ENCODE measurements at regions not wholly inside any gene's neighbourhood (a gene's known extent, or its start where the extent isn't known, plus 50 kb on each side); places are given as distances from the start of the nearest gene placed in this dataset.

DNA sequence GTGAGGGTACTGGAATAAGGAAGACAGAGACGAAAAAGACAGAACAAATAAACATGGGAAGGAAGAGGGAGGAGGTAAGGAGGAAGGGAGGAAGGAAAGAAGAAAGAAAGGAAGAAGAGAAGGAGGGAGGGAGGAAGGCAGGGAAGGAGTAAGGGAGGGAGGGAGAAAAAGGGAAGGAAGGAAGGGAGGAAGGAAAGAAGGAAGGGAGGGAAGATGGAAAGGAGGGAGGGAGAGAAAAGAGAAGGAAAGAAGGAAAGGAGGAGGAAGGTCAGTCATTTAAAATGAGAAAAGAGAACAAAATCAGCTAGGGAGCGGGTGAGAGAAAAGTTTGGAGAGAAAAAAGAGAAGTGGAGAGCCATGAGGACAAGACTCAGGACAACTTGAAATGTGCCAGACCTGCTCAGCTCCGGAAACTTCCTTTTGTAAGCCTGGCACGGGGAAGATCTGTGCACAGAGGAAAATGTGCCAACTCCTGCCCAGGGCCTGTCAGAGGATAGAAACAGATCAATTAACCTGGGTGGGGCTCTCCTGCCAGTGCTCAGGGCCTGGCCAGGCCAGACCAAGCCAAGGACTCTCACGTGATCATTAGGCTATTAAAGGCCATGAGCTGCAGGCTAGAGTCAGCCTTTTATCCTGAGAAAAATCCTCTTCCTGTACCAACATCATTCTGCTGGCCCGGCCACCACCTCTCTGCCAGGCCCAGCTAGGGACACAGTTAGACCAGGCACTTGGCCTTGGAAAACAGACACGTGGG is 50.1 kb upstream of the BCL6 start:
- no peak for TF ChIP-seq CTCF (conservative IDR thresholded peaks at IDR 0.05)
- no peak for TF ChIP-seq ZFX (IDR thresholded peaks at IDR 0.05)
